ENCODE measurements at regions not wholly inside any gene's neighbourhood (a gene's known extent, or its start where the extent isn't known, plus 50 kb on each side); places are given as distances from the start of the nearest gene placed in this dataset.
"Not testable (repeated sequence)": the region's sequence is repeated elsewhere in the genome, so short reads cannot be mapped to it uniquely, and the experiment has no call there.

DNA sequence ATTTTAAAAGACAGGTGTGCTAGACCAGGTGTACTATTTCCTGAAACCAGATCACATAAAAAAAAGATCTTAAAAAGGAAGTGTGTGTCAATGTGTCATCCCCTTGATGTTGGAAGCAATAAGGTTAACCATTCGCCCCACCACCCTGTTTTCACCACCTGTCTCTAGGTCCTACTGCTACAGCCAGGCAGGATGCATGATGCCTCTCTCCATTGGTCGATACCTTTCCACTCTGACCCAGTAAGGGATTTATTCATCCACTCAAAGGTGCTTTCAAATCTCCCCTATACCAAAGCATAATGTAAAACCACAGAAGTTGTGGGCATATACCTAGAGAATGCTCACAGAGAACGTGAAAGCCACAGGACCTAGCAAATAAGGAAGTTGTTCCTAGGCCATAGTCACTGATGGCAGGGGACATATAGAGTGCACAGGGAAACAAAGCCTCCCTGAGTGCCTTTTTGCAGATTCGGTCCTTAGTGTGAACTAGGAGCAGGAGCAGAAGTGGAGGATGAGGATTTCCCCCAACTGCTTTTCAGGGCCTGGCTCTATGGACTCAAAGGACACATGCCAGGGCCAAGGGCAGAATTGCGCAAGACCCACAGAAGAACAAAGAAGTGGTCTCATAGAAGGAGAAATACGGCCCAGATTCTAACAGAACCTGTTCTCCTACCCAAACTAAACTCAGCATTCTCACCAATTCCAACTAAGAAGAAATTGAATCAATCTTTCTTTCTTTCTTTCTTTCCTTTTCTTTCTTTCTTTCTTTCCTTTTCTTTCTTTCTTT lies 631.5 kb upstream of the NRP1 start:
- H3K27ac ChIP-seq (ENCODE audit: low read depth, low read length): no peak overlapping the region

GRCh38 chr10:33963729-33964128 lies 629.3 kb upstream of the NRP1 start:
- Histone ChIP-seq H3K4me3 (ENCODE audit: low read length) (no peak overlapping the region), H3K27me3 (ENCODE audit: control insufficient read depth, low read length) (no peaks in the 10 kb centered on the region), H3K4me1 (ENCODE audit: control insufficient read depth, low read length) (no peaks in the 10 kb centered on the region), H3K4me2 (ENCODE audit: low read length) (no peak overlapping the region), H3K79me2 (ENCODE audit: control insufficient read depth, low read length) (no peaks in the 10 kb centered on the region), H3K9me2 (replicated peaks; ENCODE audit: control insufficient read depth, low read length) (no peaks in the 10 kb centered on the region), H3K9me3 (ENCODE audit: control insufficient read depth, insufficient read depth, low read length) (no peaks in the 10 kb centered on the region), H3F3A (ENCODE audit: control insufficient read depth, insufficient read depth) (no peaks in the 10 kb centered on the region), H3K27ac (ENCODE audit: low read depth, low read length) (no peak overlapping the region), H4K20me1 (ENCODE audit: control insufficient read depth, insufficient read depth, low read depth, low read length) (no peaks in the 10 kb centered on the region), H3K36me3 (ENCODE audit: control insufficient read depth, low read length) (no peaks in the 10 kb centered on the region)
- TF ChIP-seq EZH2phosphoT487 (IDR thresholded peaks at IDR 0.05; ENCODE audit: borderline replicate concordance, low read length): no peak
- TF ChIP-seq, protein P1, sequence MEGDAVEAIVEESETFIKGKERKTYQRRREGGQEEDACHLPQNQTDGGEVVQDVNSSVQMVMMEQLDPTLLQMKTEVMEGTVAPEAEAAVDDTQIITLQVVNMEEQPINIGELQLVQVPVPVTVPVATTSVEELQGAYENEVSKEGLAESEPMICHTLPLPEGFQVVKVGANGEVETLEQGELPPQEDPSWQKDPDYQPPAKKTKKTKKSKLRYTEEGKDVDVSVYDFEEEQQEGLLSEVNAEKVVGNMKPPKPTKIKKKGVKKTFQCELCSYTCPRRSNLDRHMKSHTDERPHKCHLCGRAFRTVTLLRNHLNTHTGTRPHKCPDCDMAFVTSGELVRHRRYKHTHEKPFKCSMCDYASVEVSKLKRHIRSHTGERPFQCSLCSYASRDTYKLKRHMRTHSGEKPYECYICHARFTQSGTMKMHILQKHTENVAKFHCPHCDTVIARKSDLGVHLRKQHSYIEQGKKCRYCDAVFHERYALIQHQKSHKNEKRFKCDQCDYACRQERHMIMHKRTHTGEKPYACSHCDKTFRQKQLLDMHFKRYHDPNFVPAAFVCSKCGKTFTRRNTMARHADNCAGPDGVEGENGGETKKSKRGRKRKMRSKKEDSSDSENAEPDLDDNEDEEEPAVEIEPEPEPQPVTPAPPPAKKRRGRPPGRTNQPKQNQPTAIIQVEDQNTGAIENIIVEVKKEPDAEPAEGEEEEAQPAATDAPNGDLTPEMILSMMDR (IDR thresholded peaks at IDR 0.05; ENCODE audit: low read depth, low read length, poor library complexity, severe bottlenecking): no peak

More for the DNA sequence above, 631.5 kb upstream of the NRP1 start:
- no peaks in the 10 kb centered on the region for H3K79me2 ChIP-seq (ENCODE audit: control insufficient read depth, low read length)
- TF ChIP-seq, protein P1 (IDR thresholded peaks at IDR 0.05; ENCODE audit: low read depth, low read length, poor library complexity, severe bottlenecking): no peak
- no peak for TF ChIP-seq EZH2phosphoT487 (IDR thresholded peaks at IDR 0.05; ENCODE audit: borderline replicate concordance, low read length)
- no peaks in the 10 kb centered on the region for H3K27me3 ChIP-seq (ENCODE audit: control insufficient read depth, low read length)
- no peaks in the 10 kb centered on the region for H4K20me1 ChIP-seq (ENCODE audit: control insufficient read depth, insufficient read depth, low read depth, low read length)
- no peaks in the 10 kb centered on the region for H3K9me3 ChIP-seq (ENCODE audit: control insufficient read depth, insufficient read depth, low read length)
- no peaks in the 10 kb centered on the region for H3K9me2 ChIP-seq (replicated peaks; ENCODE audit: control insufficient read depth, low read length)
- H3K4me3 ChIP-seq (ENCODE audit: low read length): no peak overlapping the region
- no peaks in the 10 kb centered on the region for H3F3A ChIP-seq (ENCODE audit: control insufficient read depth, insufficient read depth)
- H3K36me3 ChIP-seq (ENCODE audit: control insufficient read depth, low read length): no peaks in the 10 kb centered on the region
- H3K4me2 ChIP-seq (ENCODE audit: low read length): no peak overlapping the region
- no peaks in the 10 kb centered on the region for H3K4me1 ChIP-seq (ENCODE audit: control insufficient read depth, low read length)

DNA sequence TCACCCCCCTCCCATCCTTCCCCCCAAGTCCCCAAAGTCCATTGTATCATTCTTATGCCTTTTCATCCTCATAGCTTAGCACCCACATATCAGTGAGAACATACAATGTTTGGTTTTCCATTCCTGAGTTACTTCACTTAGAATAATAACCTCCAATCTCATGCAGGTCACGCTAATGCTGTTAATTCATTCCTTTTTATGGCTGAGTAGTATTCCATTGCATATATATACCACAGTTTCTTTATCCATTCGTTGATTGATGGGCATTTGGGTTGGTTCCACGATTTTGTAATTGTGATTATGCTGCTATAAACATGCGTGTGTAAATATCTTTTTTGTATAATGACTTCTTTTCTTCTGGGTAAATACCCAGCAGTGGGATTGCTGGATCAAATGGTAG lies 621.9 kb upstream of the NRP1 start:
- not testable (repeated sequence) for H3K9me3 ChIP-seq (ENCODE audit: control insufficient read depth, insufficient read depth, low read length); H3K4me3 ChIP-seq (ENCODE audit: low read length)

GRCh38 chr10:33955676-33956075 lies 621.2 kb upstream of the NRP1 start:
- no peak overlapping the region for H3K4me3 ChIP-seq (ENCODE audit: low read length)
- H3K9me2 ChIP-seq (replicated peaks; ENCODE audit: control insufficient read depth, low read length): no peaks in the 10 kb centered on the region
- no peaks in the 10 kb centered on the region for H3K4me1 ChIP-seq (ENCODE audit: control insufficient read depth, low read length)
- no peak overlapping the region for H3K27ac ChIP-seq (ENCODE audit: low read depth, low read length)
- H3K27me3 ChIP-seq (ENCODE audit: control insufficient read depth, low read length): no peaks in the 10 kb centered on the region
- H4K20me1 ChIP-seq (ENCODE audit: control insufficient read depth, insufficient read depth, low read depth, low read length): no peaks in the 10 kb centered on the region
- H3K9me3 ChIP-seq (ENCODE audit: control insufficient read depth, insufficient read depth, low read length): no peaks in the 10 kb centered on the region
- H3K36me3 ChIP-seq (ENCODE audit: control insufficient read depth, low read length): no peaks in the 10 kb centered on the region
- no peaks in the 10 kb centered on the region for H3F3A ChIP-seq (ENCODE audit: control insufficient read depth, insufficient read depth)
- no peaks in the 10 kb centered on the region for H3K79me2 ChIP-seq (ENCODE audit: control insufficient read depth, low read length)
- TF ChIP-seq, protein P1 (IDR thresholded peaks at IDR 0.05; ENCODE audit: low read depth, low read length, poor library complexity, severe bottlenecking): no peak
- no peak for TF ChIP-seq EZH2phosphoT487 (IDR thresholded peaks at IDR 0.05; ENCODE audit: borderline replicate concordance, low read length)
- no peak overlapping the region for H3K4me2 ChIP-seq (ENCODE audit: low read length)

More for the DNA sequence above, 621.9 kb upstream of the NRP1 start:
- H3F3A ChIP-seq (ENCODE audit: control insufficient read depth, insufficient read depth); H3K27ac ChIP-seq (ENCODE audit: low read depth, low read length); H3K79me2 ChIP-seq (ENCODE audit: control insufficient read depth, low read length); H3K36me3 ChIP-seq (ENCODE audit: control insufficient read depth, low read length); H4K20me1 ChIP-seq (ENCODE audit: control insufficient read depth, insufficient read depth, low read depth, low read length); H3K4me1 ChIP-seq (ENCODE audit: control insufficient read depth, low read length); H3K4me2 ChIP-seq (ENCODE audit: low read length); H3K27me3 ChIP-seq (ENCODE audit: control insufficient read depth, low read length); H3K9me2 ChIP-seq (replicated peaks; ENCODE audit: control insufficient read depth, low read length): not testable (repeated sequence)
